Esophagus squamous epithelium (tissue), 4 donors: ENCODE measurements at regions not wholly inside any gene's neighbourhood (a gene's known extent, or its start where the extent isn't known, plus 50 kb on each side); places are given as distances from the start of the nearest gene placed in this dataset.

Source experiments
- CTCF ChIP-seq, 6 experiments: fragments of 450-650 bp in 4 of 6; fragments of 200-600 bp in 2 of 6; sonication (generic) in 2 of 6; IDR thresholded peaks; one replicate each; pipeline ENCODE4 v1.5.1; 2016 to 2019; ENCODE audit warnings: antibody characterized with exemption in 6 of 6, mild to moderate bottlenecking in 4 of 6, moderate library complexity in 4 of 6
- POLR2A ChIP-seq, 4 donors: fragments of 450-650 bp; IDR thresholded peaks; one replicate each; pipeline ENCODE4 v1.6.1; 2017; ENCODE audit warnings: antibody characterized with exemption in 4 of 4, mild to moderate bottlenecking in 4 of 4, moderate library complexity in 3 of 4

GRCh38 chr3:153892126-153892525 lies 229.1 kb upstream of the ARHGEF26 start:
- TF ChIP-seq POLR2A (IDR thresholded peaks at IDR 0.05) (no peak), CTCF (IDR thresholded peaks at IDR 0.05) (no peak)
